ENCODE measurements at regions not wholly inside any gene's neighbourhood (a gene's known extent, or its start where the extent isn't known, plus 50 kb on each side); places are given as distances from the start of the nearest gene placed in this dataset.

DNA sequence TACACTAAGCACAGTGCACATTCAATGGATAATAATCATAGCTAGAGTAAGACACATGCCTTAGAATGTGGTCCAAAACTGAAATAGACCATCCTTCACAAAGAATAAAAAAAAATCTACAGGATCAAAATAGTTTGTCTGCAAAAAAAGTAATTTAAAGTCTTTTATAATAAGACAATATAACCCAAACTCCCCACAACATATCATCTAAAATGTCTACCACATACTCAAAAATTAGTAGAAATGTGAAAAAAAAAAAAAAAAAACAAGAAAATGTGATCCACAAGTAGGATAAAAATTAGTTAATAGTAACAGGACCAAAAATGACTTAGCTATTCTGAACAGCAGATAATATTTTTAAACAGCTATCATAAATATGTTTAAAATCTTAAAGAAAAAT, 557.2 kb upstream of the ARID1B start:
- TF ChIP-seq, protein P1, sequence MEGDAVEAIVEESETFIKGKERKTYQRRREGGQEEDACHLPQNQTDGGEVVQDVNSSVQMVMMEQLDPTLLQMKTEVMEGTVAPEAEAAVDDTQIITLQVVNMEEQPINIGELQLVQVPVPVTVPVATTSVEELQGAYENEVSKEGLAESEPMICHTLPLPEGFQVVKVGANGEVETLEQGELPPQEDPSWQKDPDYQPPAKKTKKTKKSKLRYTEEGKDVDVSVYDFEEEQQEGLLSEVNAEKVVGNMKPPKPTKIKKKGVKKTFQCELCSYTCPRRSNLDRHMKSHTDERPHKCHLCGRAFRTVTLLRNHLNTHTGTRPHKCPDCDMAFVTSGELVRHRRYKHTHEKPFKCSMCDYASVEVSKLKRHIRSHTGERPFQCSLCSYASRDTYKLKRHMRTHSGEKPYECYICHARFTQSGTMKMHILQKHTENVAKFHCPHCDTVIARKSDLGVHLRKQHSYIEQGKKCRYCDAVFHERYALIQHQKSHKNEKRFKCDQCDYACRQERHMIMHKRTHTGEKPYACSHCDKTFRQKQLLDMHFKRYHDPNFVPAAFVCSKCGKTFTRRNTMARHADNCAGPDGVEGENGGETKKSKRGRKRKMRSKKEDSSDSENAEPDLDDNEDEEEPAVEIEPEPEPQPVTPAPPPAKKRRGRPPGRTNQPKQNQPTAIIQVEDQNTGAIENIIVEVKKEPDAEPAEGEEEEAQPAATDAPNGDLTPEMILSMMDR (IDR thresholded peaks at IDR 0.05): no peak
- TF ChIP-seq POLR2A (IDR thresholded peaks at IDR 0.05; ENCODE audit: low read depth): no peak
- no peak for TF ChIP-seq EP300 (IDR thresholded peaks at IDR 0.05)
- no peak for TF ChIP-seq POLR2AphosphoS5 (IDR thresholded peaks at IDR 0.05)

Data from esophagus muscularis mucosa (tissue), 4 donors.